Panc1 (cell line): ENCODE measurements at regions not wholly inside any gene's neighbourhood (a gene's known extent, or its start where the extent isn't known, plus 50 kb on each side); places are given as distances from the start of the nearest gene placed in this dataset.

Experiments
- CTCF ChIP-seq: fragments of 450-650 bp; IDR thresholded peaks from 2 replicates; pipeline ENCODE4 v1.5.1; 2017; ENCODE audit warnings: mild to moderate bottlenecking
- POLR2AphosphoS5 ChIP-seq: IDR thresholded peaks from 2 replicates; pipeline ENCODE4 v1.6.1; 2012; ENCODE audit warnings: mild to moderate bottlenecking, low read depth, low read length, moderate library complexity
- REST ChIP-seq, 2 experiments: IDR thresholded peaks; 2 replicates each; pipeline ENCODE4 v1.6.1; 2011 to 2012; ENCODE audit warnings: low read depth in 2 of 2, control low read depth in 1 of 2, low read length in 1 of 2, mild to moderate bottlenecking in 1 of 2, moderate library complexity in 1 of 2; ENCODE audit not compliant: insufficient read depth in 1 of 2
- TCF7L2 ChIP-seq: IDR thresholded peaks from 2 replicates; pipeline ENCODE4 v1.6.1; 2011; ENCODE audit warnings: mild to moderate bottlenecking, low read depth, low read length, inconsistent platforms

- TF ChIP-seq POLR2AphosphoS5 (no peak), CTCF (no peak), REST (IDR thresholded peaks at IDR 0.05; ENCODE audit: insufficient read depth in 1 of 2, low read depth in 2 of 2, low read length in 1 of 2) (no peak), TCF7L2 (no peak)
Observed at GRCh38 chr12:42684802-42685071, 95.2 kb upstream of the PRICKLE1 start.
